Pancreas (tissue), 10 donors: ENCODE measurements at regions not wholly inside any gene's neighbourhood (a gene's known extent, or its start where the extent isn't known, plus 50 kb on each side); places are given as distances from the start of the nearest gene placed in this dataset.

Experiments used
- ATAC-seq, 4 donors: fragments of 200-7000 bp; cut with Tn5 transposase; one replicate each; pipeline versions ENCODE4 v1.8.0 to v1.9.1; 2020; ENCODE audit warnings: mild to moderate bottlenecking in 4 of 4, moderate library complexity in 4 of 4
- DNase-seq, 6 donors: peaks; one replicate each; pipeline ENCODE4 v3.0.0-alpha.2; 2020
- FAIRE-seq: peaks from 2 replicates; lab custom pipeline; 2012; peaks lifted over from hg19 to GRCh38; lab: Jason Lieb, UNC
- H3K27ac ChIP-seq, 4 donors: fragments of 200-600 bp; sonication (generic); 1 replicate in 3 of 4; 2 replicates in 1 of 4; pipeline versions ENCODE4 v1.5.0 to v1.8.0; 2020
- H3K27me3 ChIP-seq, 4 donors: fragments of 200-600 bp; one replicate each; pipeline ENCODE4 v1.8.0; 2021
- H3K36me3 ChIP-seq, 3 donors: fragments of 200-600 bp; sonication (generic) in 1 of 3; one replicate each; pipeline versions ENCODE4 v1.5.0 to v1.8.0; 2020 to 2021
- H3K4me1 ChIP-seq, 3 donors: fragments of 200-600 bp; one replicate each; pipeline ENCODE4 v1.8.0; 2021
- H3K4me3 ChIP-seq, 4 donors: fragments of 200-600 bp; sonication (generic) in 2 of 4; one replicate each; pipeline versions ENCODE4 v1.5.0 to v1.8.0; 2020 to 2021
- H3K9me3 ChIP-seq, 4 donors: fragments of 200-600 bp; one replicate each; pipeline ENCODE4 v1.8.0; 2021
- CTCF ChIP-seq, 4 donors: fragments of 200-600 bp; sonication (generic) in 3 of 4; IDR thresholded peaks; one replicate each; pipeline versions ENCODE4 v1.5.0 to v1.8.0; 2021; ENCODE audit warnings: antibody characterized with exemption in 4 of 4
- WGBS, 2 donors: extraction: QIAGEN DNeasy Blood & Tissue Kit; methylation state at CpG; one replicate each; pipeline ENCODE4 v1.1.7; 2013; 5-methylcytosine and 5-hydroxymethylcytosine counted together
- intact Hi-C, 3 donors: fragments of 100-400 bp; cut with DNase I; formaldehyde crosslinking; loops; one replicate each; pipeline versions ENCODE4 v1.11.1 to v1.14.2; 2022
- donor health status: healthy with polysubstance abuse.
- donor health status: DM: no; HTN: no; CAD: no; lungs with moderate emphysema.
- donor health status: DM: no; HTN: no; CAD: no.
- donor health status: control.
- donor health status: control.
- donor health status: Bipolar disorder and iron deficiency.
- donor health status: DM: yes; HTN: yes; CAD: no.
- donor health status: DM: no; HTN: no; CAD: no.
- donor health status: DM: no; HTN: no; CAD: no.
- donor health status: DM: yes; HTN: yes; CAD: no.

GRCh38 chrX:51798701-51799100 is 55.5 kb downstream of the GSPT2 start:
- DNase-seq (no peak), FAIRE-seq (no peak)

GRCh38 chrX:51802917-51803688 is 59.9 kb downstream of the GSPT2 start:
- intact Hi-C loops, result no loop called here
- WGBS, 2 donors, result 1 to 9% methylated on average over 26 of the region's 26 CpGs
- FAIRE-seq (peak; percentile 32), DNase-seq (peak in 4 of 6 donors; percentile 31 to 60 (median 46)), ATAC-seq (peak; percentile 85 to 99 (median 96))
- peaks cover 0 to 9% (median 2%) of the 10 kb centered on the region in 4 donors for H3K27me3 ChIP-seq
- peaks cover 0 to 4% (median 0%) of the 10 kb centered on the region in 3 donors for H3K4me1 ChIP-seq
- H3K9me3 ChIP-seq, result no peaks in the 10 kb centered on the region
- H3K27ac ChIP-seq, result peak overlapping the region in 2 of 4 donors; percentile 17 to 64
- H3K4me3 ChIP-seq, result peak overlapping the region; percentile 4 to 54 (median 40)
- H3K36me3 ChIP-seq, result no peaks in the 10 kb centered on the region
- no peak for TF ChIP-seq CTCF (IDR thresholded peaks at IDR 0.05)

More at GRCh38 chrX:51798701-51799100, 55.5 kb downstream of the GSPT2 start:
- Histone ChIP-seq H3K4me3 (no peak overlapping the region), H3K27me3 (peaks cover 0 to 9% (median 2%) of the 10 kb centered on the region in 4 donors), H3K4me1 (no peaks in the 10 kb centered on the region), H3K36me3 (no peaks in the 10 kb centered on the region), H3K27ac (no peak overlapping the region), H3K9me3 (no peaks in the 10 kb centered on the region)
- no peak for TF ChIP-seq CTCF (IDR thresholded peaks at IDR 0.05)
- ATAC-seq, result no peak
- intact Hi-C loops, result no loop called here

GRCh38 chrX:51803833-51804232 is 60.6 kb downstream of the GSPT2 start:
- H3K4me3 ChIP-seq, result peak overlapping the region in 1 of 4 donors; percentile 54
- FAIRE-seq, result no peak
- intact Hi-C loops, result no loop called here
- 29 to 40% methylated on average over 3 of the region's 3 CpGs for WGBS, 2 donors
- no peak for TF ChIP-seq CTCF (IDR thresholded peaks at IDR 0.05)
- no peak overlapping the region for H3K27ac ChIP-seq
- H3K27me3 ChIP-seq, result peaks cover 0 to 5% (median 2%) of the 10 kb centered on the region in 4 donors
- H3K36me3 ChIP-seq, result no peaks in the 10 kb centered on the region
- peaks cover 0 to 4% (median 0%) of the 10 kb centered on the region in 3 donors for H3K4me1 ChIP-seq
- no peak for ATAC-seq
- no peak for DNase-seq
- no peaks in the 10 kb centered on the region for H3K9me3 ChIP-seq

- FAIRE-seq, result no peak
- TF ChIP-seq CTCF (IDR thresholded peaks at IDR 0.05), result no peak
These were observed 61.5 kb downstream of the GSPT2 start for GRCh38 chrX:51804741-51805140.

More at GRCh38 chrX:51804741-51805140, 61.5 kb downstream of the GSPT2 start:
- DNase-seq, result no peak
- peaks cover 0 to 4% (median 0%) of the 10 kb centered on the region in 3 donors for H3K4me1 ChIP-seq
- H3K27ac ChIP-seq, result no peak overlapping the region
- no peaks in the 10 kb centered on the region for H3K36me3 ChIP-seq
- no peaks in the 10 kb centered on the region for H3K9me3 ChIP-seq
- 75 to 93% methylated on average over 5 of the region's 5 CpGs for whole genome bisulfite sequencing, 2 donors
- intact Hi-C loops, result no loop called here
- no peak overlapping the region for H3K4me3 ChIP-seq
- ATAC-seq, result no peak
- peaks cover 0 to 5% (median 2%) of the 10 kb centered on the region in 4 donors for H3K27me3 ChIP-seq
